Liver (tissue), 3 donors: ENCODE measurements at regions not wholly inside any gene's neighbourhood (a gene's known extent, or its start where the extent isn't known, plus 50 kb on each side); places are given as distances from the start of the nearest gene placed in this dataset.
A peak's percentile ranks its signal among the peaks of the same experiment; 100 is the strongest.

Experiments
- GABPA ChIP-seq, 2 donors: IDR thresholded peaks in 1 of 2; conservative IDR thresholded peaks in 1 of 2; 2 replicates each; pipeline ENCODE4 v1.6.1; 2016; ENCODE audit warnings: antibody characterized with exemption in 2 of 2, mild to moderate bottlenecking in 1 of 2, moderate library complexity in 1 of 2
- HNF4G ChIP-seq: IDR thresholded peaks from 2 replicates; pipeline ENCODE4 v1.6.1; 2016; ENCODE audit warnings: antibody characterized with exemption
- JUND ChIP-seq, 2 donors: IDR thresholded peaks; 2 replicates each; pipeline ENCODE4 v1.6.1; 2016; ENCODE audit warnings: antibody characterized with exemption in 2 of 2
- NR2F2 ChIP-seq: IDR thresholded peaks from 2 replicates; pipeline ENCODE4 v1.6.1; 2016; ENCODE audit warnings: antibody characterized with exemption
- RAD21 ChIP-seq, 2 donors: IDR thresholded peaks; 2 replicates each; pipeline ENCODE4 v1.6.1; 2016; ENCODE audit warnings: antibody characterized with exemption in 2 of 2, mild to moderate bottlenecking in 2 of 2
- RXRA ChIP-seq, 2 donors: IDR thresholded peaks; 2 replicates each; pipeline ENCODE4 v1.6.1; 2017 to 2018; ENCODE audit warnings: antibody characterized with exemption in 2 of 2, mild to moderate bottlenecking in 1 of 2
- SP1 ChIP-seq: IDR thresholded peaks from 2 replicates; pipeline ENCODE4 v1.6.1; 2018; ENCODE audit warnings: antibody characterized with exemption, mild to moderate bottlenecking
- TAF1 ChIP-seq: conservative IDR thresholded peaks from 2 replicates; pipeline ENCODE4 v1.6.1; 2016; ENCODE audit warnings: antibody characterized with exemption, mild to moderate bottlenecking
- YY1 ChIP-seq: IDR thresholded peaks from 2 replicates; pipeline ENCODE4 v1.6.1; 2016; ENCODE audit warnings: antibody characterized with exemption, mild to moderate bottlenecking
- TF ChIP-seq, protein P1 (sequence below): fragments of 150-350 bp; IDR thresholded peaks from 2 replicates; pipeline ENCODE4 v1.5.1; 2017; ENCODE audit warnings: improper control_type of control experiment, low read depth, low read length; ENCODE audit not compliant: missing input control
- TF ChIP-seq, protein P2 (sequence below): IDR thresholded peaks from 2 replicates; pipeline ENCODE4 v1.6.1; 2016; ENCODE audit warnings: antibody characterized with exemption
- TF ChIP-seq, protein P3 (sequence below): IDR thresholded peaks from 2 replicates; pipeline ENCODE4 v1.6.1; 2016; ENCODE audit warnings: antibody characterized with exemption
- TF ChIP-seq, protein P4 (sequence below): IDR thresholded peaks from 2 replicates; pipeline ENCODE4 v1.6.1; 2016; ENCODE audit warnings: antibody characterized with exemption, mild to moderate bottlenecking
- TF ChIP-seq, protein P5 (sequence below): IDR thresholded peaks from 2 replicates; pipeline ENCODE4 v1.6.1; 2016; ENCODE audit warnings: antibody characterized with exemption
- donor health status: healthy.
- donor health status: healthy.

DNA sequence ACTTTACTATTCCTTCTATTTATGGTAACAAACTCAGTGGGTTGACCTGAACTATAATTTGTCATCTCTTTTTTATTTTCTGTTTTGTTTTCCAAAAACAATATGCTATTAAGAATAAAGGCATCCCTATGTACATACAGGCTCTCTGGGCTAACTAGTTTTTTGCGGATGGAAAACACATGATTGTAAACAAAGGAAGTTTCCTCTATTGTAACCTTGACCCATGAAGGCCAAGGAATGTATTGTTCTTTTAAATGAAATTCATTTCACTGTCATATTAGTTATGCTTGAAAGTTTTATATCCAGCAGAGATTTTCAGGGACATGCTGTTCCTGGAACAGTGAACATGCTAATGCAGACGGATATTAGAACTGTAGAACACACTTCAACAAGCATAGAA lies 705.0 kb upstream of the SEL1L start:
- TF ChIP-seq, protein P1, sequence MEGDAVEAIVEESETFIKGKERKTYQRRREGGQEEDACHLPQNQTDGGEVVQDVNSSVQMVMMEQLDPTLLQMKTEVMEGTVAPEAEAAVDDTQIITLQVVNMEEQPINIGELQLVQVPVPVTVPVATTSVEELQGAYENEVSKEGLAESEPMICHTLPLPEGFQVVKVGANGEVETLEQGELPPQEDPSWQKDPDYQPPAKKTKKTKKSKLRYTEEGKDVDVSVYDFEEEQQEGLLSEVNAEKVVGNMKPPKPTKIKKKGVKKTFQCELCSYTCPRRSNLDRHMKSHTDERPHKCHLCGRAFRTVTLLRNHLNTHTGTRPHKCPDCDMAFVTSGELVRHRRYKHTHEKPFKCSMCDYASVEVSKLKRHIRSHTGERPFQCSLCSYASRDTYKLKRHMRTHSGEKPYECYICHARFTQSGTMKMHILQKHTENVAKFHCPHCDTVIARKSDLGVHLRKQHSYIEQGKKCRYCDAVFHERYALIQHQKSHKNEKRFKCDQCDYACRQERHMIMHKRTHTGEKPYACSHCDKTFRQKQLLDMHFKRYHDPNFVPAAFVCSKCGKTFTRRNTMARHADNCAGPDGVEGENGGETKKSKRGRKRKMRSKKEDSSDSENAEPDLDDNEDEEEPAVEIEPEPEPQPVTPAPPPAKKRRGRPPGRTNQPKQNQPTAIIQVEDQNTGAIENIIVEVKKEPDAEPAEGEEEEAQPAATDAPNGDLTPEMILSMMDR: no peak
- TF ChIP-seq GABPA (IDR thresholded peaks at IDR 0.05 in 1 of 2, conservative IDR thresholded peaks at IDR 0.05 in 1 of 2) (no peak), TAF1 (no peak), SP1 (no peak), HNF4G (no peak), RAD21 (IDR thresholded peaks at IDR 0.05) (no peak), YY1 (no peak), JUND (IDR thresholded peaks at IDR 0.05) (no peak), RXRA (IDR thresholded peaks at IDR 0.05) (no peak), NR2F2 (peak; percentile 57)
- TF ChIP-seq, protein P2, sequence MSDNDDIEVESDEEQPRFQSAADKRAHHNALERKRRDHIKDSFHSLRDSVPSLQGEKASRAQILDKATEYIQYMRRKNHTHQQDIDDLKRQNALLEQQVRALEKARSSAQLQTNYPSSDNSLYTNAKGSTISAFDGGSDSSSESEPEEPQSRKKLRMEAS: no peak
- TF ChIP-seq, protein P3, sequence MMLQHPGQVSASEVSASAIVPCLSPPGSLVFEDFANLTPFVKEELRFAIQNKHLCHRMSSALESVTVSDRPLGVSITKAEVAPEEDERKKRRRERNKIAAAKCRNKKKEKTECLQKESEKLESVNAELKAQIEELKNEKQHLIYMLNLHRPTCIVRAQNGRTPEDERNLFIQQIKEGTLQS: no peak
- TF ChIP-seq, protein P4, sequence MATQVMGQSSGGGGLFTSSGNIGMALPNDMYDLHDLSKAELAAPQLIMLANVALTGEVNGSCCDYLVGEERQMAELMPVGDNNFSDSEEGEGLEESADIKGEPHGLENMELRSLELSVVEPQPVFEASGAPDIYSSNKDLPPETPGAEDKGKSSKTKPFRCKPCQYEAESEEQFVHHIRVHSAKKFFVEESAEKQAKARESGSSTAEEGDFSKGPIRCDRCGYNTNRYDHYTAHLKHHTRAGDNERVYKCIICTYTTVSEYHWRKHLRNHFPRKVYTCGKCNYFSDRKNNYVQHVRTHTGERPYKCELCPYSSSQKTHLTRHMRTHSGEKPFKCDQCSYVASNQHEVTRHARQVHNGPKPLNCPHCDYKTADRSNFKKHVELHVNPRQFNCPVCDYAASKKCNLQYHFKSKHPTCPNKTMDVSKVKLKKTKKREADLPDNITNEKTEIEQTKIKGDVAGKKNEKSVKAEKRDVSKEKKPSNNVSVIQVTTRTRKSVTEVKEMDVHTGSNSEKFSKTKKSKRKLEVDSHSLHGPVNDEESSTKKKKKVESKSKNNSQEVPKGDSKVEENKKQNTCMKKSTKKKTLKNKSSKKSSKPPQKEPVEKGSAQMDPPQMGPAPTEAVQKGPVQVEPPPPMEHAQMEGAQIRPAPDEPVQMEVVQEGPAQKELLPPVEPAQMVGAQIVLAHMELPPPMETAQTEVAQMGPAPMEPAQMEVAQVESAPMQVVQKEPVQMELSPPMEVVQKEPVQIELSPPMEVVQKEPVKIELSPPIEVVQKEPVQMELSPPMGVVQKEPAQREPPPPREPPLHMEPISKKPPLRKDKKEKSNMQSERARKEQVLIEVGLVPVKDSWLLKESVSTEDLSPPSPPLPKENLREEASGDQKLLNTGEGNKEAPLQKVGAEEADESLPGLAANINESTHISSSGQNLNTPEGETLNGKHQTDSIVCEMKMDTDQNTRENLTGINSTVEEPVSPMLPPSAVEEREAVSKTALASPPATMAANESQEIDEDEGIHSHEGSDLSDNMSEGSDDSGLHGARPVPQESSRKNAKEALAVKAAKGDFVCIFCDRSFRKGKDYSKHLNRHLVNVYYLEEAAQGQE: no peak
- TF ChIP-seq, protein P5, sequence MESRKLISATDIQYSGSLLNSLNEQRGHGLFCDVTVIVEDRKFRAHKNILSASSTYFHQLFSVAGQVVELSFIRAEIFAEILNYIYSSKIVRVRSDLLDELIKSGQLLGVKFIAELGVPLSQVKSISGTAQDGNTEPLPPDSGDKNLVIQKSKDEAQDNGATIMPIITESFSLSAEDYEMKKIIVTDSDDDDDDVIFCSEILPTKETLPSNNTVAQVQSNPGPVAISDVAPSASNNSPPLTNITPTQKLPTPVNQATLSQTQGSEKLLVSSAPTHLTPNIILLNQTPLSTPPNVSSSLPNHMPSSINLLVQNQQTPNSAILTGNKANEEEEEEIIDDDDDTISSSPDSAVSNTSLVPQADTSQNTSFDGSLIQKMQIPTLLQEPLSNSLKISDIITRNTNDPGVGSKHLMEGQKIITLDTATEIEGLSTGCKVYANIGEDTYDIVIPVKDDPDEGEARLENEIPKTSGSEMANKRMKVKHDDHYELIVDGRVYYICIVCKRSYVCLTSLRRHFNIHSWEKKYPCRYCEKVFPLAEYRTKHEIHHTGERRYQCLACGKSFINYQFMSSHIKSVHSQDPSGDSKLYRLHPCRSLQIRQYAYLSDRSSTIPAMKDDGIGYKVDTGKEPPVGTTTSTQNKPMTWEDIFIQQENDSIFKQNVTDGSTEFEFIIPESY: no peak
